ENCODE measurements at regions not wholly inside any gene's neighbourhood (a gene's known extent, or its start where the extent isn't known, plus 50 kb on each side); places are given as distances from the start of the nearest gene placed in this dataset.

GRCh38 chr20:11716945-11717248, 200.8 kb upstream of the BTBD3 start (continued):
- TF ChIP-seq, protein P1, sequence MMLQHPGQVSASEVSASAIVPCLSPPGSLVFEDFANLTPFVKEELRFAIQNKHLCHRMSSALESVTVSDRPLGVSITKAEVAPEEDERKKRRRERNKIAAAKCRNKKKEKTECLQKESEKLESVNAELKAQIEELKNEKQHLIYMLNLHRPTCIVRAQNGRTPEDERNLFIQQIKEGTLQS (IDR thresholded peaks at IDR 0.05; ENCODE audit: insufficient read depth, low read depth, low read length), result no peak
- TF ChIP-seq EZH2 (IDR thresholded peaks at IDR 0.05; ENCODE audit: low read depth, low read length, severe bottlenecking), result no peak
- TF ChIP-seq BRCA1 (IDR thresholded peaks at IDR 0.05; ENCODE audit: low read depth, low read length), result no peak
- TF ChIP-seq TCF12 (IDR thresholded peaks at IDR 0.05; ENCODE audit: low read depth, low read length), result no peak
- no peak for TF ChIP-seq POLR2AphosphoS5 (IDR thresholded peaks at IDR 0.05; ENCODE audit: low read depth, low read length)

Data from H1 (cell line).